Thymus (tissue), 11 donors: ENCODE measurements at regions not wholly inside any gene's neighbourhood (a gene's known extent, or its start where the extent isn't known, plus 50 kb on each side); places are given as distances from the start of the nearest gene placed in this dataset.
A peak's percentile ranks its signal among the peaks of the same experiment; 100 is the strongest.

Experiments
- DNase-seq, 9 donors: peaks; one replicate each; pipeline ENCODE4 v3.0.0-alpha.2; 2013; ENCODE audit warnings: low spot score in 9 of 9, low read depth in 6 of 9, missing footprints in 1 of 9
- H3K27ac ChIP-seq, 2 donors: one replicate each; pipeline ENCODE4 v1.5.1; 2013; ENCODE audit warnings: control low read depth in 1 of 2, low read depth in 1 of 2, low read length in 1 of 2, mild to moderate bottlenecking in 1 of 2, moderate library complexity in 1 of 2
- H3K27me3 ChIP-seq, 2 donors: one replicate each; pipeline ENCODE4 v1.5.1; 2013; ENCODE audit warnings: low read length in 1 of 2; ENCODE audit not compliant: control insufficient read depth in 2 of 2, insufficient read depth in 1 of 2
- H3K36me3 ChIP-seq, 2 donors: one replicate each; pipeline ENCODE4 v1.5.1; 2013; ENCODE audit warnings: low read length in 1 of 2, mild to moderate bottlenecking in 1 of 2, moderate library complexity in 1 of 2; ENCODE audit not compliant: control insufficient read depth in 2 of 2, insufficient read depth in 2 of 2
- H3K4me1 ChIP-seq, 2 donors: one replicate each; pipeline ENCODE4 v1.5.1; 2013; ENCODE audit warnings: low read length in 2 of 2; ENCODE audit not compliant: control insufficient read depth in 2 of 2, insufficient read depth in 2 of 2
- H3K4me3 ChIP-seq, 2 donors: one replicate each; pipeline ENCODE4 v1.5.1; 2013; ENCODE audit warnings: low read length in 2 of 2, control low read depth in 1 of 2, mild to moderate bottlenecking in 1 of 2
- H3K9me3 ChIP-seq, 2 donors: one replicate each; pipeline ENCODE4 v1.5.1; 2013; ENCODE audit warnings: low read length in 1 of 2, mild to moderate bottlenecking in 1 of 2; ENCODE audit not compliant: control insufficient read depth in 2 of 2, insufficient read depth in 1 of 2
- WGBS: extraction: QIAGEN DNeasy Blood & Tissue Kit; methylation state at CpG from one replicate; pipeline ENCODE4 v1.1.7; 2013; 5-methylcytosine and 5-hydroxymethylcytosine counted together
- donor health status: healthy.

GRCh38 chr12:20132818-20133217, 235.5 kb upstream of the PDE3A start:
- H3K36me3 ChIP-seq, result no peaks in the 10 kb centered on the region
- H3K27ac ChIP-seq, result no peak overlapping the region
- no peaks in the 10 kb centered on the region for H3K9me3 ChIP-seq
- DNase-seq, result no peak
- WGBS, result 81% methylated on average over 1 of the region's 1 CpG
- H3K27me3 ChIP-seq, result no peaks in the 10 kb centered on the region
- no peaks in the 10 kb centered on the region for H3K4me1 ChIP-seq
- H3K4me3 ChIP-seq, result no peak overlapping the region

DNA sequence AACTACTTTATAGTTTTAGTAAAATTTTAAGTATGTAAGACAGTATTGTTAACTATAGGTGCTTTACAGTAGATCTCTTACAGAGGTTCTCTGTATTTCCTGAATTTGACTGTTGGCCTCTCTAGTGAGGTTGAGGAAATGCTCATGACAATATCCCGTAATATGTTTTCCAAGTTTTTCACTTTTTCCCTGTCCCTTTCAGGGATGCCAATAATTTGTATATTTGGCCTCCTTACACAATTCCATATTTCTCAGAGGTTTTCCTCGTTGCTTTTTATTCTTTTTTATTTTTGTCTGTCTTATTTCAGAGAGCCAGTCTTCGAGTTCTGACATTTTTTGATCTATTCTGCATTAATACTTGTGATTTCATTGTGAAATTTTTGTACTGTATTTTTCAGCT, 233.7 kb upstream of the PDE3A start:
- Histone ChIP-seq H3K9me3 (no peaks in the 10 kb centered on the region), H3K36me3 (no peaks in the 10 kb centered on the region), H3K27ac (no peak overlapping the region), H3K4me1 (no peaks in the 10 kb centered on the region), H3K27me3 (no peaks in the 10 kb centered on the region), H3K4me3 (no peak overlapping the region)
- DNase-seq, result no peak
- WGBS, result 91% methylated on average over 3 of the region's 3 CpGs

GRCh38 chr12:20140751-20141150, 227.6 kb upstream of the PDE3A start:
- Histone ChIP-seq H3K27me3 (no peaks in the 10 kb centered on the region), H3K4me3 (no peak overlapping the region), H3K9me3 (no peaks in the 10 kb centered on the region), H3K4me1 (no peaks in the 10 kb centered on the region), H3K27ac (no peak overlapping the region), H3K36me3 (no peaks in the 10 kb centered on the region)
- no peak for DNase-seq
- WGBS, result 47% methylated on average over 3 of the region's 3 CpGs

GRCh38 chr12:20142316-20142715, 226.0 kb upstream of the PDE3A start:
- Histone ChIP-seq H3K4me1 (no peaks in the 10 kb centered on the region), H3K27me3 (no peaks in the 10 kb centered on the region), H3K27ac (no peak overlapping the region), H3K4me3 (no peak overlapping the region), H3K9me3 (no peaks in the 10 kb centered on the region), H3K36me3 (no peaks in the 10 kb centered on the region)
- 93% methylated on average over 1 of the region's 1 CpG for WGBS
- DNase-seq, result no peak

- Histone ChIP-seq H3K27ac (no peak overlapping the region), H3K9me3 (no peaks in the 10 kb centered on the region), H3K4me1 (no peaks in the 10 kb centered on the region), H3K36me3 (no peaks in the 10 kb centered on the region), H3K4me3 (no peak overlapping the region), H3K27me3 (no peaks in the 10 kb centered on the region)
- 75% methylated on average over 3 of the region's 3 CpGs for WGBS
- no peak for DNase-seq
These were observed 225.4 kb upstream of the PDE3A start for GRCh38 chr12:20142956-20143355.

GRCh38 chr12:20144341-20144740, 224.0 kb upstream of the PDE3A start:
- H3K4me3 ChIP-seq, result no peak overlapping the region
- no peaks in the 10 kb centered on the region for H3K4me1 ChIP-seq
- no peaks in the 10 kb centered on the region for H3K27me3 ChIP-seq
- DNase-seq, result peak in 1 of 9 donors; percentile 10
- H3K9me3 ChIP-seq, result no peaks in the 10 kb centered on the region
- no peaks in the 10 kb centered on the region for H3K36me3 ChIP-seq
- WGBS, result 70% methylated on average over 3 of the region's 3 CpGs
- no peak overlapping the region for H3K27ac ChIP-seq

DNA sequence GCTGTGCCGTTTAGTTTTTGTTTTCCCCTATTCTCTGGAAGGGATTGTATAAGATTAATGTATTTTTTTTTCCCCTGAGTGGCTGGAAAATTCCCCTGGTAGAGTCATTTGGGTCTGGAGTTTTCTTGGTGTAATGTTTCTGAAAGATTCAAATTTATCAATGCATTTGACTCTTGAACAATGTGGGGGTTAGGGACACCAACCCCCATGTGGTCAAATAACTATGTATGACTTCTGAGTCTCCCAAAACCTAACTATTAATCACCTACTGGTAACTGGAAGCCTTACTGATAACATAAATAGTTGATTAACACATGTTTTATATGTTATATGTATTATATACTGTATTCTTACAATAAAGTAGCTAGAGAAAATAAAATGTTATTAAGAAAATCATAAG, 220.1 kb upstream of the PDE3A start:
- no peaks in the 10 kb centered on the region for H3K36me3 ChIP-seq
- no peaks in the 10 kb centered on the region for H3K4me1 ChIP-seq
- no peak overlapping the region for H3K4me3 ChIP-seq
- no peaks in the 10 kb centered on the region for H3K9me3 ChIP-seq
- H3K27me3 ChIP-seq, result no peaks in the 10 kb centered on the region
- DNase-seq, result no peak
- WGBS, result 91% methylated on average over 1 of the region's 1 CpG
- no peak overlapping the region for H3K27ac ChIP-seq

DNA sequence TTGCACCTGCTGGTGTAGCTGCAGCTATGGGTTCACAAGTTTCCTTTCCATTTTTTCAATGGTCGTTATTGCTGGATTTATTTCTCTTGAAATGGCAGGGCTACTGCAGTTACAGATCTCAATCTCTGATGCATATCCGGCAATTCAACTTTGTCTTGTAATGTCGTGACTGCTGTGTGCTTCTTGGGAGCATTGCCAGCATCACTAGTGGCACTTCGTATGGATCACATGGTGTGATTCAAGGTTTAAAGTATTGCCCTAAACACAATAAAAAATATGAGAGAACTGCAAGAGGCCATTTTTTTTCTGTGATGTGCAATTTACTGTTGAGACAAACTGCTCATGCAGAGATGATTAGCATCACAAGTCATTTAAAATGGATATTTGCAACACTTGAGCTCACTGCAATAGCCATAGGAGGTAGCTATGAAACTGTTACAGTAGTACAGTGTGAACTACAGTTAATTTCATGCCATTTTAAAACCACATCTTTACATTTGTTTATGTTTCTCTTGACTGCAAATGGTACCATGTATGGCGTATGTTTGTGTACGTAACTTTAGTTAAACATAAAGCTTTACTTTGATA, 217.4 kb upstream of the PDE3A start:
- Histone ChIP-seq H3K4me1 (no peaks in the 10 kb centered on the region), H3K27ac (no peak overlapping the region), H3K4me3 (no peak overlapping the region), H3K27me3 (no peaks in the 10 kb centered on the region), H3K9me3 (no peaks in the 10 kb centered on the region), H3K36me3 (no peaks in the 10 kb centered on the region)
- WGBS, result 92% methylated on average over 6 of the region's 6 CpGs
- no peak for DNase-seq

DNA sequence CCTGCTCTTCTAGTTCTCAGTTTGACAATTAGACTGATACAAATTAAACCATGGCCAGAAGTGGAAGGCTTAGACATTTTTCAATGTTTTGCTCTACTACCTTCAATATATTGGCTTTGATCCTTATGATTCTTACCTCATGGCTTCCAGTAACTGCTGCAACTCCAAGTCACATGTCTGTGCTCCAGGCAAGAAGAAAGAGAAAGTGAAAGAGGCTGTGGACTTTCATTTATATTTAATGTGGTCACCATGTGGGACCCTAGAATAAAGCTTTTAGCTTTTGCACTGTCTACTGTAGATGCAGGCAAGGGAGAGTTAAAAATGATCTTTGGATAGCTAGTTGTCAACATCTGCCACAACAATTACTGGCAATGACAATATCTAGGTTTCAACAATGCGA, 214.3 kb upstream of the PDE3A start:
- peak in 1 of 9 donors; percentile 28 for DNase-seq
- WGBS, result 94% methylated on average over 1 of the region's 1 CpG
- Histone ChIP-seq H3K4me3 (no peak overlapping the region), H3K4me1 (no peaks in the 10 kb centered on the region), H3K27ac (no peak overlapping the region), H3K9me3 (no peaks in the 10 kb centered on the region), H3K36me3 (no peaks in the 10 kb centered on the region), H3K27me3 (no peaks in the 10 kb centered on the region)

DNA sequence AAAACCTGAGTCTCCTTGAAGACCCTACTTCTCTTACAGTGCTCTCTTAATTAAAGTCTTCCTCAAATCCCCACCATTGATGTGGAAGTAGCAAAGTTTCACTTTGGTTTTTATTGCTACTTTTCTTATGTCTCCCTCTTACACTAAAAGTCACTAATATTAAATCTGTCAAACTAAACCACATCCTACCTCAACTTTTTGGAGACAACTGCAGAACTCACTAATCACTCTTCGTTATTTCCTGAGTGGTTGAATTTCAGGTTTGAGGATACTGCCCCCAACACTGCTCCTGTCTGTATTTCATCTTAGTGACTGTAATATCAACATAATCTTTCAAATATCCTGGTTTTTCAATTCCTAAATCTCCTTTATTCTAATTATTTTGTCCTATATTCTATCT, 213.0 kb upstream of the PDE3A start:
- WGBS, result 18% methylated on average over 1 of the region's 1 CpG
- no peak overlapping the region for H3K4me3 ChIP-seq
- no peaks in the 10 kb centered on the region for H3K9me3 ChIP-seq
- no peaks in the 10 kb centered on the region for H3K4me1 ChIP-seq
- H3K36me3 ChIP-seq, result no peaks in the 10 kb centered on the region
- no peak overlapping the region for H3K27ac ChIP-seq
- no peaks in the 10 kb centered on the region for H3K27me3 ChIP-seq
- no peak for DNase-seq
